ENCODE measurements at regions not wholly inside any gene's neighbourhood (a gene's known extent, or its start where the extent isn't known, plus 50 kb on each side); places are given as distances from the start of the nearest gene placed in this dataset.

- TF ChIP-seq CTCF (IDR thresholded peaks at IDR 0.05), result no peak
- no peak for TF ChIP-seq EZH2 (IDR thresholded peaks at IDR 0.05; ENCODE audit: borderline replicate concordance, insufficient read depth, low read depth, low read length, poor library complexity, severe bottlenecking)
Measured at GRCh38 chr6:14062345-14063029, 55.1 kb upstream of the CD83 start.

Data from B cell (primary cell).